ENCODE measurements at regions not wholly inside any gene's neighbourhood (a gene's known extent, or its start where the extent isn't known, plus 50 kb on each side); places are given as distances from the start of the nearest gene placed in this dataset.

- intact Hi-C loops (cut with micrococcal nuclease; ENCODE audit: unreplicated experiment): no loop called here
- in situ Hi-C loops (cut with MboI): no loop called here
- Histone ChIP-seq H3K27ac (ENCODE audit: control insufficient read depth, insufficient read depth) (no peak overlapping the region), H3K9ac (ENCODE audit: control insufficient read depth, insufficient read depth, low read length) (no peak overlapping the region), H3K79me2 (ENCODE audit: control insufficient read depth, insufficient read depth, low read length) (no peaks in the 10 kb centered on the region), H3K4me3 (no peak overlapping the region), H2AFZ (ENCODE audit: control insufficient read depth, low read depth, low read length) (no peak overlapping the region), H3K36me3 (ENCODE audit: control insufficient read depth in 2 of 2, insufficient read depth in 2 of 2, low read length in 1 of 2) (no peaks in the 10 kb centered on the region), H3K4me1 (ENCODE audit: control insufficient read depth, insufficient read depth, low read length) (no peaks in the 10 kb centered on the region), H3K4me2 (ENCODE audit: control insufficient read depth, insufficient read depth) (no peak overlapping the region), H4K20me1 (ENCODE audit: control insufficient read depth, insufficient read depth) (no peaks in the 10 kb centered on the region), H3K9me3 (replicated peaks; ENCODE audit: control insufficient read depth, insufficient read depth, low read length) (no peaks in the 10 kb centered on the region; the same call in 2 of the 3 replicates), H3K27me3 (replicated peaks in 1 of 2; ENCODE audit: control insufficient read depth in 2 of 2, insufficient read depth in 2 of 2, low read length in 1 of 2) (no peaks in the 10 kb centered on the region)
- DNase-seq (ENCODE audit: low read depth, low spot score) (no peak), FAIRE-seq (no peak), ATAC-seq (no peak)
- TF ChIP-seq NFYA (IDR thresholded peaks at IDR 0.05; ENCODE audit: borderline replicate concordance, low read depth, low read length) (no peak), SKIL (IDR thresholded peaks at IDR 0.05; ENCODE audit: low read depth, poor library complexity, severe bottlenecking) (no peak), ETV6 (conservative IDR thresholded peaks at IDR 0.05 in 1 of 2, IDR thresholded peaks at IDR 0.05 in 1 of 2; ENCODE audit: borderline replicate concordance in 1 of 2, low read depth in 1 of 2) (no peak), BMI1 (IDR thresholded peaks at IDR 0.05; ENCODE audit: borderline replicate concordance) (no peak), KAT2A (conservative IDR thresholded peaks at IDR 0.05; ENCODE audit: control insufficient read depth, low read depth, low read length) (no peak), POLR2A (IDR thresholded peaks at IDR 0.05; ENCODE audit: low read depth, low read length) (no peak), ELK1 (IDR thresholded peaks at IDR 0.05; ENCODE audit: low read depth, low read length) (no peak), PKNOX1 (IDR thresholded peaks at IDR 0.05) (no peak), ASH2L (IDR thresholded peaks at IDR 0.05; ENCODE audit: borderline replicate concordance, low read depth) (no peak), PAX5 (IDR thresholded peaks at IDR 0.05; ENCODE audit: borderline replicate concordance, low read depth, low read length) (no peak), TCF7 (IDR thresholded peaks at IDR 0.05; ENCODE audit: borderline replicate concordance) (no peak), LARP7 (IDR thresholded peaks at IDR 0.05) (no peak), FOS (IDR thresholded peaks at IDR 0.05; ENCODE audit: borderline replicate concordance, extremely low read depth, insufficient read length) (no peak), ATF7 (IDR thresholded peaks at IDR 0.05; ENCODE audit: low read depth) (no peak), JUNB (IDR thresholded peaks at IDR 0.05) (no peak), CEBPB (IDR thresholded peaks at IDR 0.05; ENCODE audit: borderline replicate concordance in 1 of 2, low read depth in 2 of 2, low read length in 2 of 2) (no peak), MEF2A (IDR thresholded peaks at IDR 0.05; ENCODE audit: insufficient read depth, low read depth, low read length) (no peak), RBBP5 (conservative IDR thresholded peaks at IDR 0.05) (no peak)
- ChIA-PET CTCF (no interaction called here), SMC1A (ENCODE audit: uncharacterized antibody, unreplicated experiment) (no interaction called here), RAD21 (ENCODE audit: unreplicated experiment) (no interaction called here), POLR2A (no interaction called here)
- no TSS peak for BruUV-seq (replicated peaks)
- WGBS (ENCODE audit: insufficient coverage, insufficient replicate concordance, low lambda C conversion rate, missing lambda C conversion rate): 78% methylated on average over 6 of the region's 6 CpGs
Observed at GRCh38 chr2:60230037-60230436, 323.4 kb downstream of the BCL11A start.

Data from GM12878 (cell line).